ENCODE measurements at regions not wholly inside any gene's neighbourhood (a gene's known extent, or its start where the extent isn't known, plus 50 kb on each side); places are given as distances from the start of the nearest gene placed in this dataset.

DNA sequence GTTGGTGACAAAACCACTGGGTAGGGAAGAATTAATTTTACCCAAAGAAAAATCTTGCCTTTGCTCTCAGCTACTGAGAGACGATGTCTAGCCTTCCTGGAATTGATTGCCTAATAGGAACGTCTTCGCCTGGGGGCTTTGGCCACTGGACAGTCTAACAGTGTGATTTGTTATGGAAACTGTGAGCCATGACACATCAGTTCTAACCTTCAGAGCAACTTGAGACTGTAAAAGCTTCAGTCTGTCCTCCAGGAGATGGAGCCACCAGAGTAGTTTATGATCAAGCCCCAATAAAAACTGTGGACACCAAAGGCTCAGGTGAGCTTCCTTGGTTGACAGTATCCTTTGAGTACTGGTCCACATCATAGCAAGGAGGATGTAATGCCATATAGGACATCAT lies 235.8 kb upstream of the TMCO5A start:
- H4K20me1 ChIP-seq (ENCODE audit: insufficient read depth), result no peaks in the 10 kb centered on the region
- no peaks in the 10 kb centered on the region for H3K79me2 ChIP-seq (ENCODE audit: insufficient read depth)
- H3K9me3 ChIP-seq, result no peaks in the 10 kb centered on the region
- TF ChIP-seq NRF1 (IDR thresholded peaks at IDR 0.05; ENCODE audit: low read depth, low read length), result no peak
- no peak overlapping the region for H2AFZ ChIP-seq (ENCODE audit: low read depth)
- H3F3A ChIP-seq (replicated peaks; ENCODE audit: insufficient read depth), result no peaks in the 10 kb centered on the region
- no peak overlapping the region for H3K27ac ChIP-seq (ENCODE audit: low read depth in 2 of 2, low read length in 1 of 2)
- DNase-seq, result no peak
- H3K4me1 ChIP-seq (ENCODE audit: control insufficient read depth in 1 of 2, insufficient read depth in 2 of 2, low read depth in 1 of 2, low read length in 1 of 2), result no peaks in the 10 kb centered on the region; a peak in 1 of 4 replicates
- no peaks in the 10 kb centered on the region for H3K36me3 ChIP-seq (replicated peaks in 1 of 2; ENCODE audit: control insufficient read depth in 1 of 2, insufficient read depth in 2 of 2, low read length in 1 of 2)
- H3K9me2 ChIP-seq, result no peaks in the 10 kb centered on the region
- H3K27me3 ChIP-seq (ENCODE audit: insufficient read depth), result no peaks in the 10 kb centered on the region
- ChIA-PET POLR2A (no interaction called here), CTCF (interaction anchor here (0.5 to 1.7 kb wide), 2 partner anchors 12 to 16 kb away, joined by 3 to 4 read pairs; no protein-coding TSS in a partner anchor)
- no peak overlapping the region for H3K4me3 ChIP-seq (ENCODE audit: low read depth in 2 of 2, low read length in 1 of 2)
- H3K4me2 ChIP-seq, result no peak overlapping the region
- H3K9ac ChIP-seq, result no peak overlapping the region
- WGBS (ENCODE audit: low lambda C conversion rate), result 76% methylated on average over 3 of the region's 3 CpGs

DNA sequence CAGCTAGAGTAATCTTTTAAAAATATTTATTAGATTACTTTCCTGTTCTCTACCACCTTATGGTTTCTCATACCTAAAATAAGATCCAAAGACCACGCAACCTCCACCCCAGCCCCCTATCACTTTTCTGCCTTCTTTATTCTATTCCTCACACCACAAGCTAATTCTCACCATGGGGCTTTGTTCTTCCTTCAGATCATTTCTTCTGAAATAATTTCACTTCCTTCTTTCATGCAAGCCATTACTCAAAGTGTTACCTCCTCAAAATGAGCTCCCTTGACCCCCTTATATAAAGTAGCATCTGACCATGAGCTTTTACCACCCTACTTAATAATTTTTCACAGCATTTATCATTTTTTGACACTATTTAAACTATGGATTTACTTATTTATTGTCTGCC lies 233.2 kb upstream of the TMCO5A start:
- Histone ChIP-seq H3K79me2 (ENCODE audit: insufficient read depth) (no peaks in the 10 kb centered on the region), H3K9ac (no peak overlapping the region), H3K9me3 (no peaks in the 10 kb centered on the region), H2AFZ (ENCODE audit: low read depth) (no peak overlapping the region), H3K36me3 (replicated peaks in 1 of 2; ENCODE audit: control insufficient read depth in 1 of 2, insufficient read depth in 2 of 2, low read length in 1 of 2) (no peaks in the 10 kb centered on the region), H3K4me1 (ENCODE audit: control insufficient read depth in 1 of 2, insufficient read depth in 2 of 2, low read depth in 1 of 2, low read length in 1 of 2) (no peaks in the 10 kb centered on the region), H3K9me2 (no peaks in the 10 kb centered on the region), H3K4me2 (no peak overlapping the region), H3K4me3 (ENCODE audit: low read depth in 2 of 2, low read length in 1 of 2) (no peak overlapping the region), H4K20me1 (ENCODE audit: insufficient read depth) (no peaks in the 10 kb centered on the region), H3K27me3 (ENCODE audit: insufficient read depth) (no peaks in the 10 kb centered on the region), H3K27ac (ENCODE audit: low read depth in 2 of 2, low read length in 1 of 2) (no peak overlapping the region), H3F3A (replicated peaks; ENCODE audit: insufficient read depth) (no peaks in the 10 kb centered on the region)
- 71% methylated on average over 1 of the region's 1 CpG for WGBS (ENCODE audit: low lambda C conversion rate)
- POLR2A ChIA-PET, result no interaction called here
- TF ChIP-seq RFX5 (IDR thresholded peaks at IDR 0.05; ENCODE audit: low read length), result no peak
- TF ChIP-seq RCOR1 (IDR thresholded peaks at IDR 0.05; ENCODE audit: low read length), result no peak
- TF ChIP-seq CHD2 (IDR thresholded peaks at IDR 0.05; ENCODE audit: low read length, partially characterized antibody), result no peak
- TF ChIP-seq, protein P1, sequence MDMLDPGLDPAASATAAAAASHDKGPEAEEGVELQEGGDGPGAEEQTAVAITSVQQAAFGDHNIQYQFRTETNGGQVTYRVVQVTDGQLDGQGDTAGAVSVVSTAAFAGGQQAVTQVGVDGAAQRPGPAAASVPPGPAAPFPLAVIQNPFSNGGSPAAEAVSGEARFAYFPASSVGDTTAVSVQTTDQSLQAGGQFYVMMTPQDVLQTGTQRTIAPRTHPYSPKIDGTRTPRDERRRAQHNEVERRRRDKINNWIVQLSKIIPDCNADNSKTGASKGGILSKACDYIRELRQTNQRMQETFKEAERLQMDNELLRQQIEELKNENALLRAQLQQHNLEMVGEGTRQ (IDR thresholded peaks at IDR 0.05; ENCODE audit: borderline replicate concordance, low read depth, low read length), result no peak
- no peak for TF ChIP-seq EP300 (IDR thresholded peaks at IDR 0.05; ENCODE audit: borderline replicate concordance in 1 of 2, low read depth in 1 of 2, low read length in 1 of 2)
- TF ChIP-seq, protein P2, sequence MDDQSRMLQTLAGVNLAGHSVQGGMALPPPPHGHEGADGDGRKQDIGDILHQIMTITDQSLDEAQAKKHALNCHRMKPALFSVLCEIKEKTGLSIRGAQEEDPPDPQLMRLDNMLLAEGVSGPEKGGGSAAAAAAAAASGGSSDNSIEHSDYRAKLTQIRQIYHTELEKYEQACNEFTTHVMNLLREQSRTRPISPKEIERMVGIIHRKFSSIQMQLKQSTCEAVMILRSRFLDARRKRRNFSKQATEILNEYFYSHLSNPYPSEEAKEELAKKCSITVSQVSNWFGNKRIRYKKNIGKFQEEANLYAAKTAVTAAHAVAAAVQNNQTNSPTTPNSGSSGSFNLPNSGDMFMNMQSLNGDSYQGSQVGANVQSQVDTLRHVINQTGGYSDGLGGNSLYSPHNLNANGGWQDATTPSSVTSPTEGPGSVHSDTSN (IDR thresholded peaks at IDR 0.05), result no peak
- TF ChIP-seq JUND (IDR thresholded peaks at IDR 0.05), result no peak
- TF ChIP-seq, protein P3, sequence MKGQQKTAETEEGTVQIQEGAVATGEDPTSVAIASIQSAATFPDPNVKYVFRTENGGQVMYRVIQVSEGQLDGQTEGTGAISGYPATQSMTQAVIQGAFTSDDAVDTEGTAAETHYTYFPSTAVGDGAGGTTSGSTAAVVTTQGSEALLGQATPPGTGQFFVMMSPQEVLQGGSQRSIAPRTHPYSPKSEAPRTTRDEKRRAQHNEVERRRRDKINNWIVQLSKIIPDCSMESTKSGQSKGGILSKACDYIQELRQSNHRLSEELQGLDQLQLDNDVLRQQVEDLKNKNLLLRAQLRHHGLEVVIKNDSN (IDR thresholded peaks at IDR 0.05; ENCODE audit: borderline replicate concordance, low read depth), result no peak
- TF ChIP-seq, protein P4, sequence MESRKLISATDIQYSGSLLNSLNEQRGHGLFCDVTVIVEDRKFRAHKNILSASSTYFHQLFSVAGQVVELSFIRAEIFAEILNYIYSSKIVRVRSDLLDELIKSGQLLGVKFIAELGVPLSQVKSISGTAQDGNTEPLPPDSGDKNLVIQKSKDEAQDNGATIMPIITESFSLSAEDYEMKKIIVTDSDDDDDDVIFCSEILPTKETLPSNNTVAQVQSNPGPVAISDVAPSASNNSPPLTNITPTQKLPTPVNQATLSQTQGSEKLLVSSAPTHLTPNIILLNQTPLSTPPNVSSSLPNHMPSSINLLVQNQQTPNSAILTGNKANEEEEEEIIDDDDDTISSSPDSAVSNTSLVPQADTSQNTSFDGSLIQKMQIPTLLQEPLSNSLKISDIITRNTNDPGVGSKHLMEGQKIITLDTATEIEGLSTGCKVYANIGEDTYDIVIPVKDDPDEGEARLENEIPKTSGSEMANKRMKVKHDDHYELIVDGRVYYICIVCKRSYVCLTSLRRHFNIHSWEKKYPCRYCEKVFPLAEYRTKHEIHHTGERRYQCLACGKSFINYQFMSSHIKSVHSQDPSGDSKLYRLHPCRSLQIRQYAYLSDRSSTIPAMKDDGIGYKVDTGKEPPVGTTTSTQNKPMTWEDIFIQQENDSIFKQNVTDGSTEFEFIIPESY (IDR thresholded peaks at IDR 0.05; ENCODE audit: borderline replicate concordance, low read depth), result no peak
- CTCF ChIA-PET, result interaction anchor here (1.3 kb wide), 1 partner anchor 28 kb away, joined by 3 read pairs; no protein-coding TSS in a partner anchor
- DNase-seq, result no peak

Data from SK-N-SH (cell line).